Epithelial cell of proximal tubule (primary cell): ENCODE measurements at regions not wholly inside any gene's neighbourhood (a gene's known extent, or its start where the extent isn't known, plus 50 kb on each side); places are given as distances from the start of the nearest gene placed in this dataset.

Experiments
- DNase-seq: peaks from one replicate; pipeline ENCODE4 v3.0.0-alpha.2; 2011; ENCODE audit warnings: low read depth
- H3K4me3 ChIP-seq: 2 replicates; pipeline ENCODE4 v1.5.1; 2011; ENCODE audit warnings: low read depth, mild to moderate bottlenecking, low read length
- TF ChIP-seq, protein P1 (sequence below): conservative IDR thresholded peaks from 2 replicates; pipeline ENCODE4 v1.5.1; 2012; ENCODE audit warnings: low read depth, mild to moderate bottlenecking, low read length

DNA sequence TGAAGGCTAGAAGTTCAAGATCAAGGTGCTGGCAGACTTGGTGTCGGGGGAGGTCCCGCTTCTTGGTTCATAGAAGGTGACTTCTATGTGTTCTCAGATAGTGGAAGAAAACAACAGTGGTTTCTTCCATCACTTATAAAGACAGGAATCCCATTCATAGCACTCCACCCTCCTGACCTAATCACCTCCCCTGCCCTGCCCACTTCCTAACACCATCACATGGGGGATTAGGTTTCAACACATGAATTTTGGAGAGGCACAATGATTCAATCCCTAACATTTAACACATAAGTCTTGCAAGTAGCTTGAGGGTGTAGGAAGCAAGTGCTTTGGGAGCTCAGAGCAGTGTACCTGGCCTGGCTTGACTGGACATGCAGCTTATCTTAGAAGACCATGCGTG is 142.8 kb upstream of the TSHZ3 start:
- H3K4me3 ChIP-seq = no peak overlapping the region
- TF ChIP-seq, protein P1, sequence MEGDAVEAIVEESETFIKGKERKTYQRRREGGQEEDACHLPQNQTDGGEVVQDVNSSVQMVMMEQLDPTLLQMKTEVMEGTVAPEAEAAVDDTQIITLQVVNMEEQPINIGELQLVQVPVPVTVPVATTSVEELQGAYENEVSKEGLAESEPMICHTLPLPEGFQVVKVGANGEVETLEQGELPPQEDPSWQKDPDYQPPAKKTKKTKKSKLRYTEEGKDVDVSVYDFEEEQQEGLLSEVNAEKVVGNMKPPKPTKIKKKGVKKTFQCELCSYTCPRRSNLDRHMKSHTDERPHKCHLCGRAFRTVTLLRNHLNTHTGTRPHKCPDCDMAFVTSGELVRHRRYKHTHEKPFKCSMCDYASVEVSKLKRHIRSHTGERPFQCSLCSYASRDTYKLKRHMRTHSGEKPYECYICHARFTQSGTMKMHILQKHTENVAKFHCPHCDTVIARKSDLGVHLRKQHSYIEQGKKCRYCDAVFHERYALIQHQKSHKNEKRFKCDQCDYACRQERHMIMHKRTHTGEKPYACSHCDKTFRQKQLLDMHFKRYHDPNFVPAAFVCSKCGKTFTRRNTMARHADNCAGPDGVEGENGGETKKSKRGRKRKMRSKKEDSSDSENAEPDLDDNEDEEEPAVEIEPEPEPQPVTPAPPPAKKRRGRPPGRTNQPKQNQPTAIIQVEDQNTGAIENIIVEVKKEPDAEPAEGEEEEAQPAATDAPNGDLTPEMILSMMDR = no peak
- DNase-seq = no peak

DNA sequence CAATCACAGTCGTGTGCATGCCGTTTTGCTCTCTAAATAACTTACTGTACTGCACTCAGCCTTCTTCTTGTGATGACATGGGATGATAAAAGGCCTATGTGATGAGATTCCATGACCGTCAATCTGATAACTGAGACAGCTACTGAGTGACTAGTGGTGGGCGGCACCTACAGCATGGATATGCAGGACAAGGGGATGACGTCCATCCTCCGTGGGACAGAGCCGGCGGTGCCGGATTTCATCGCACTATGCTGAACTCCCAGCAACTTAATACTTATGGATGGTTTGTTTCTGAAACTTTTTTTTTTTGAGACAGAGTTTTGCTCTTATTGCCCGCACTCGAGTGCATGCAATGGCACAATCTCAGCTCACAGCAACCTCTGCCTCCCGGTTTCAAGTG is 146.8 kb upstream of the TSHZ3 start:
- TF ChIP-seq, protein P1 = no peak
- no peak overlapping the region for H3K4me3 ChIP-seq
- no peak for DNase-seq

DNA sequence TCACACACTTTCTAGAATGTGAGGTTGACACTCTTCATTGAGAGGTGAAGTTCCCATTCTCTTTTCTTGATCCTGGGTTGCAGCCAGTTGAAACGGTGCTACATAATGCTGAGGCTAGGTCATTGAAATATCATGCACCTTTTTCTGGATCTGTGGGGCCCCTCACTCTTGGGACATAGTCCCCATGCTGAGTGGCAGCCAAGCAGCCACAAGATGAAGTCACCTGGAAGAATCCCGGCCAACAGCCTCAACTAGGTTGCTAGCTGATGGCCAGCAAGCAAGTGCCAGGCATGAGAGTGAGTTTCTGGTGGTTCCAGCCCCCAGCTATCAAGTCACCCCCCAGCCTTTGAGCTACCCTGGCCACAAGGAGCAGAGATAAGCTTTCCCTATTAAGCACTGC is 148.5 kb upstream of the TSHZ3 start:
- no peak overlapping the region for H3K4me3 ChIP-seq
- no peak for DNase-seq
- TF ChIP-seq, protein P1 = no peak

DNA sequence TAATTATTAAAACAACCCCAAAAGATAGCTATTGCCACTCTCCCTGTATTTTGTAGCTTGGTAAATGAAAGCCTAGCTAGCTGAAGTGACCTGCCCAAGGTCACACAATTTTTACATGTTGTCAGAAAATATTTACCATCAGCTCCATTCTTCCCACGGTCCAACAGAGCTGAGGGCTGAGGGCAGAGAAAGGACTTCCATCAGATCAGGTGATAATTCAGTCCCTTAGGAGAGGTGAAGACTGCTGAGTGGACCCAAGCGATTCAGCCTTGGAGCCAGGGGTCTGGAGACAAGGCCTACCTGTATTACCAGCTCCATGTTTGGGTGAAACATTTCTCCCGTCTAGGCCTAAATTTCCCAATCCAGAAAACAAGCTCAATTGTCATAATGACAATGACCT is 149.5 kb upstream of the TSHZ3 start:
- DNase-seq = no peak
- H3K4me3 ChIP-seq = no peak overlapping the region
- TF ChIP-seq, protein P1 = no peak

DNA sequence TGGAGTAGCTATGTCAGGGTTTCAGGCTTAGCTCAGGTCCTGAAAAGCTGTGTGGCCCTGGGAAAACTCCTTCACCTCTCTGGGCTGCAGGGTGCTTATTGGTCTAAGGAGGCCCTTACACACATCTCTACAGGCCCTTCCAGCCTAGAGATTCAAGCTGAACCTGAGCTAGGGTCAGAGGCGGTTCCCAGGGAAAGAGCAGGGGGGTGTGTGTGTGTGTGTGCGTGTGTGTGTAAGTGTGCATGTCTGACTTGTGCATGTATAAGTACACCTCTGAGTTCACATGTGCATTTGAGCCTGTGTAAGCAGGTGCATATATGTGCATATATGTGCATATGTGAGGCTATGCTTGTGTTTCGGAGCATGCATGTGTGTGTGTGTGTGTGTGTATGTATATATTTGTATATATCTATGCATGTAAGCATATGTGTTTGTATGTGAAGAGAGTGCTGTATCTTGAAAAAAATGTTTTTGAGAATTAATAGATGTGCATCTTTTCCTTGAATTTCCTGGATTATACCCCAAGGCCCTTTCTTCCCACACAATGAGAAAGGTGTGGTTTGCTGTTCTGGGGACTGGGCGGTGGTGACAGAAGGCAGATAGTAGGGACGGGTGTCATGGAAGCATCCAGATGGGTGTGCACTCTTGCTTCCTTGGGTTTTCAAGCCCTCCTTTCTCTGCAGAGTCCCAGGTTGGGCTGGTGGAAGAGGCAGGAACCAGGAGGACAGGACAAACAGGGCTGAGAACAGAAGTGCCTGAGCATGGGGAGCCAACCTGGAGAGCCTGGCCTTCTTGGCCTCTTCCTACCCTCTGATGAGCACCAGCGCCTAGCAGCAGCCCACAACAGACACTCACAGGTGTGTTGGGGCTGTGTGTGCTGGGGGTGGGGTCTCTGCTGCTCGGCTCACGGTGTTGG is 150.3 kb upstream of the TSHZ3 start:
- DNase-seq = no peak
- H3K4me3 ChIP-seq = no peak overlapping the region
- TF ChIP-seq, protein P1 = no peak

DNA sequence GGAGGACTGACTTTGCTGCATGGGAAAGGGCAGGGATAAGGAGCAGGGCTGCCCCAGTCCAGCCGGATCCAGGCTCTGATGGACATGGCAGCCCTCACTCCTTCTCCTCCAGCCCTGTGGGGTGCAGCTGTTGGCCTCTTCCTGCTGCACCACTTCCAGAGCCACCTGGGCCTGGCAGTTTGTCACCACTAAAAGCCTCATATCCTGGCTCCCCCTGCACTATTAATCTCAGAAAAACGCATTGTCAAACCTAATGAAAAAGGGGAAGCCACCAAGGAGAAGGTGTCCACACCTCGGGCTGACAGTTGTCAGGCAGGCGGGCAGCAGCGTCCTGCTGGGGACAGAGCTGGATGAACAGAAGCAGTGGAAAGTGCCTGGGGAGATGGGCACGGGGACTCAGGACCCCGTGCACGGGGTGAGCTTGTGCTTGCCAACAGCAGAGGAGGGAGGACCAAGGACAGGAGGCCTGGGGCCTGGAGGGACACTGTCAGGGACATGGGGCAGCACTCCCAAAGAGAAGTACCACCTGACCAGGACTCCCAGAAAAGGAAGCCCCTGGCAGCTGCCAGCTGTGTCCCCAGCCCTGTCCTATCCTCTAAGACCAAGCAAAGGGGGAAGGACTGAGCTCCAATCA is 151.1 kb upstream of the TSHZ3 start:
- no peak for DNase-seq
- TF ChIP-seq, protein P1 = no peak
- H3K4me3 ChIP-seq = no peak overlapping the region
